ENCODE measurements at regions not wholly inside any gene's neighbourhood (a gene's known extent, or its start where the extent isn't known, plus 50 kb on each side); places are given as distances from the start of the nearest gene placed in this dataset.

DNA sequence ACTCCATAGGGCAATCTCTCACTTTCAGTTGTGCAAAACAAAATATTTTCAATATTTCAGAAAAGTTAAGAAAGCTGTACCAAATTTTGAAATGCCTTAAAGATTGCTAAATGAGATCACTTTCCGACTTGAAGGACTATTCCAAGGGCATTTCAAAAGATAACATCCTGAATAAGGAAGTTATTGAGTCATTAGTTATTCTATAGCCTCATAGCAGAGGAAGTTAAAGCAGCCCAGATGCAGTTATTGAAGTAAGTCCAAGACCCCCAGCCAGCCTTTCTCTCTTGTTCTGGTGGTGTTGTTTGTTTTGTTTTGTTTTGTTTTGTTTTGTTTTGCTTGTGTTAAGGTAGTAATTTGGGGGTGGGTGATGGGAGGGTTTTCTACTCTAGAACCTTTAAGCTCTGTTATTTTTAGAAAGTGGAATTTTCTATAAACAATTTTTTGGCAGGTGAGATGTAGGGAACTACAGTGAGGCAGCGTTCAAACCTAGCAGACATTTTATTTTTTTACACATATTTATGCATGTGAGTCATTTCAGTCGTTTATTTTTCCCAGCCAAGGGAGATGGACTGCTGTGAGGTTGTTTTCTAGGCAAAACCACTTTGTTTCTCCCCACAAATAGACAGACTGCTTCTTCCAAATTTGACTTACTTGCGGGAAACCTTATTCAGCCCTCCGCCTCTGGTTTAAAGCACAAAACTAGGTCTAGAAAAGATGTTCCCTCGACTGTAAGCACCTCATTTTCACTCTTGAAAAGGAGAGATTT, 216.3 kb upstream of the ARPP21 start:
- TF ChIP-seq, protein P1, sequence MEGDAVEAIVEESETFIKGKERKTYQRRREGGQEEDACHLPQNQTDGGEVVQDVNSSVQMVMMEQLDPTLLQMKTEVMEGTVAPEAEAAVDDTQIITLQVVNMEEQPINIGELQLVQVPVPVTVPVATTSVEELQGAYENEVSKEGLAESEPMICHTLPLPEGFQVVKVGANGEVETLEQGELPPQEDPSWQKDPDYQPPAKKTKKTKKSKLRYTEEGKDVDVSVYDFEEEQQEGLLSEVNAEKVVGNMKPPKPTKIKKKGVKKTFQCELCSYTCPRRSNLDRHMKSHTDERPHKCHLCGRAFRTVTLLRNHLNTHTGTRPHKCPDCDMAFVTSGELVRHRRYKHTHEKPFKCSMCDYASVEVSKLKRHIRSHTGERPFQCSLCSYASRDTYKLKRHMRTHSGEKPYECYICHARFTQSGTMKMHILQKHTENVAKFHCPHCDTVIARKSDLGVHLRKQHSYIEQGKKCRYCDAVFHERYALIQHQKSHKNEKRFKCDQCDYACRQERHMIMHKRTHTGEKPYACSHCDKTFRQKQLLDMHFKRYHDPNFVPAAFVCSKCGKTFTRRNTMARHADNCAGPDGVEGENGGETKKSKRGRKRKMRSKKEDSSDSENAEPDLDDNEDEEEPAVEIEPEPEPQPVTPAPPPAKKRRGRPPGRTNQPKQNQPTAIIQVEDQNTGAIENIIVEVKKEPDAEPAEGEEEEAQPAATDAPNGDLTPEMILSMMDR (conservative IDR thresholded peaks at IDR 0.05) = no peak
- no peak for TF ChIP-seq EZH2 (IDR thresholded peaks at IDR 0.05; ENCODE audit: low read depth)
